ENCODE measurements at regions not wholly inside any gene's neighbourhood (a gene's known extent, or its start where the extent isn't known, plus 50 kb on each side); places are given as distances from the start of the nearest gene placed in this dataset.

GRCh38 chr20:58587467-58587866 lies 63.6 kb upstream of the STX16 start:
- H3K27ac ChIP-seq (ENCODE audit: low read depth, low read length) = no peak overlapping the region
- no peak overlapping the region for H3K4me3 ChIP-seq (ENCODE audit: low read depth in 1 of 2, low read length in 2 of 2)
- H3K9ac ChIP-seq (ENCODE audit: low read length) = no peak overlapping the region
- no peaks in the 10 kb centered on the region for H3K9me3 ChIP-seq (ENCODE audit: low read length)
- no peaks in the 10 kb centered on the region for H3K36me3 ChIP-seq (ENCODE audit: insufficient read depth, low read length)
- peaks cover 39% of the 10 kb centered on the region for H3K4me1 ChIP-seq (ENCODE audit: insufficient read depth, low read length)
- H3K27me3 ChIP-seq (ENCODE audit: control insufficient read depth in 1 of 2, insufficient read depth in 2 of 2, low read length in 2 of 2) = no peaks in the 10 kb centered on the region

GRCh38 chr20:58586565-58587093 lies 64.5 kb upstream of the STX16 start:
- Histone ChIP-seq H3K4me3 (ENCODE audit: low read depth in 1 of 2, low read length in 2 of 2) (no peak overlapping the region), H3K27me3 (ENCODE audit: control insufficient read depth in 1 of 2, insufficient read depth in 2 of 2, low read length in 2 of 2) (no peaks in the 10 kb centered on the region), H3K9ac (ENCODE audit: low read length) (no peak overlapping the region), H3K27ac (ENCODE audit: low read depth, low read length) (no peak overlapping the region), H3K36me3 (ENCODE audit: insufficient read depth, low read length) (no peaks in the 10 kb centered on the region), H3K9me3 (ENCODE audit: low read length) (no peaks in the 10 kb centered on the region), H3K4me1 (ENCODE audit: insufficient read depth, low read length) (peaks cover 39% of the 10 kb centered on the region)

GRCh38 chr20:58585753-58586540 lies 65.1 kb upstream of the STX16 start:
- H3K27ac ChIP-seq (ENCODE audit: low read depth, low read length) = peak overlapping the region; percentile 12
- H3K4me1 ChIP-seq (ENCODE audit: insufficient read depth, low read length) = peaks cover 39% of the 10 kb centered on the region

GRCh38 chr20:58584881-58585752 lies 66.0 kb upstream of the STX16 start:
- no peaks in the 10 kb centered on the region for H3K27me3 ChIP-seq (ENCODE audit: control insufficient read depth in 1 of 2, insufficient read depth in 2 of 2, low read length in 2 of 2)
- no peak overlapping the region for H3K9ac ChIP-seq (ENCODE audit: low read length)
- H3K27ac ChIP-seq (ENCODE audit: low read depth, low read length) = peak overlapping the region; percentile 12
- no peaks in the 10 kb centered on the region for H3K9me3 ChIP-seq (ENCODE audit: low read length)
- peaks cover 30% of the 10 kb centered on the region for H3K4me1 ChIP-seq (ENCODE audit: insufficient read depth, low read length)
- H3K4me3 ChIP-seq (ENCODE audit: low read depth in 1 of 2, low read length in 2 of 2) = no peak overlapping the region
- no peaks in the 10 kb centered on the region for H3K36me3 ChIP-seq (ENCODE audit: insufficient read depth, low read length)

More at GRCh38 chr20:58585753-58586540, 65.1 kb upstream of the STX16 start:
- Histone ChIP-seq H3K36me3 (ENCODE audit: insufficient read depth, low read length) (no peaks in the 10 kb centered on the region), H3K9me3 (ENCODE audit: low read length) (no peaks in the 10 kb centered on the region), H3K4me3 (ENCODE audit: low read depth in 1 of 2, low read length in 2 of 2) (no peak overlapping the region), H3K27me3 (ENCODE audit: control insufficient read depth in 1 of 2, insufficient read depth in 2 of 2, low read length in 2 of 2) (no peaks in the 10 kb centered on the region), H3K9ac (ENCODE audit: low read length) (no peak overlapping the region)

GRCh38 chr20:58584051-58584824 lies 66.8 kb upstream of the STX16 start:
- Histone ChIP-seq H3K27ac (ENCODE audit: low read depth, low read length) (no peak overlapping the region), H3K9me3 (ENCODE audit: low read length) (no peaks in the 10 kb centered on the region), H3K36me3 (ENCODE audit: insufficient read depth, low read length) (no peaks in the 10 kb centered on the region), H3K4me1 (ENCODE audit: insufficient read depth, low read length) (peaks cover 23% of the 10 kb centered on the region), H3K4me3 (ENCODE audit: low read depth in 1 of 2, low read length in 2 of 2) (no peak overlapping the region), H3K9ac (ENCODE audit: low read length) (no peak overlapping the region), H3K27me3 (ENCODE audit: control insufficient read depth in 1 of 2, insufficient read depth in 2 of 2, low read length in 2 of 2) (no peaks in the 10 kb centered on the region)

GRCh38 chr20:58583586-58583985 lies 67.5 kb upstream of the STX16 start:
- Histone ChIP-seq H3K9me3 (ENCODE audit: low read length) (no peaks in the 10 kb centered on the region), H3K4me1 (ENCODE audit: insufficient read depth, low read length) (peaks cover 18% of the 10 kb centered on the region), H3K36me3 (ENCODE audit: insufficient read depth, low read length) (no peaks in the 10 kb centered on the region)

GRCh38 chr20:58583176-58583575 lies 67.9 kb upstream of the STX16 start:
- Histone ChIP-seq H3K36me3 (ENCODE audit: insufficient read depth, low read length) (no peaks in the 10 kb centered on the region), H3K27ac (ENCODE audit: low read depth, low read length) (no peak overlapping the region), H3K27me3 (ENCODE audit: control insufficient read depth in 1 of 2, insufficient read depth in 2 of 2, low read length in 2 of 2) (no peaks in the 10 kb centered on the region), H3K4me1 (ENCODE audit: insufficient read depth, low read length) (peaks cover 18% of the 10 kb centered on the region), H3K4me3 (ENCODE audit: low read depth in 1 of 2, low read length in 2 of 2) (no peak overlapping the region), H3K9ac (ENCODE audit: low read length) (no peak overlapping the region), H3K9me3 (ENCODE audit: low read length) (no peaks in the 10 kb centered on the region)

More at GRCh38 chr20:58583586-58583985, 67.5 kb upstream of the STX16 start:
- Histone ChIP-seq H3K27me3 (ENCODE audit: control insufficient read depth in 1 of 2, insufficient read depth in 2 of 2, low read length in 2 of 2) (no peaks in the 10 kb centered on the region), H3K4me3 (ENCODE audit: low read depth in 1 of 2, low read length in 2 of 2) (no peak overlapping the region), H3K9ac (ENCODE audit: low read length) (no peak overlapping the region), H3K27ac (ENCODE audit: low read depth, low read length) (no peak overlapping the region)

- Histone ChIP-seq H3K27ac (ENCODE audit: low read depth, low read length) (no peak overlapping the region), H3K9ac (ENCODE audit: low read length) (no peak overlapping the region), H3K4me3 (ENCODE audit: low read depth in 1 of 2, low read length in 2 of 2) (no peak overlapping the region), H3K36me3 (ENCODE audit: insufficient read depth, low read length) (no peaks in the 10 kb centered on the region), H3K27me3 (ENCODE audit: control insufficient read depth in 1 of 2, insufficient read depth in 2 of 2, low read length in 2 of 2) (no peaks in the 10 kb centered on the region), H3K9me3 (ENCODE audit: low read length) (no peaks in the 10 kb centered on the region), H3K4me1 (ENCODE audit: insufficient read depth, low read length) (peaks cover 10% of the 10 kb centered on the region)
Measured at GRCh38 chr20:58580474-58580835, 65.3 kb upstream of the APCDD1L start.

GRCh38 chr20:58579819-58580473 lies 64.7 kb upstream of the APCDD1L start:
- Histone ChIP-seq H3K4me1 (ENCODE audit: insufficient read depth, low read length) (peaks cover 5% of the 10 kb centered on the region), H3K4me3 (ENCODE audit: low read depth in 1 of 2, low read length in 2 of 2) (no peak overlapping the region), H3K9me3 (ENCODE audit: low read length) (no peaks in the 10 kb centered on the region), H3K27ac (ENCODE audit: low read depth, low read length) (no peak overlapping the region), H3K9ac (ENCODE audit: low read length) (no peak overlapping the region), H3K27me3 (ENCODE audit: control insufficient read depth in 1 of 2, insufficient read depth in 2 of 2, low read length in 2 of 2) (no peaks in the 10 kb centered on the region), H3K36me3 (ENCODE audit: insufficient read depth, low read length) (no peaks in the 10 kb centered on the region)

- Histone ChIP-seq H3K9me3 (ENCODE audit: low read length) (no peaks in the 10 kb centered on the region), H3K27me3 (ENCODE audit: control insufficient read depth in 1 of 2, insufficient read depth in 2 of 2, low read length in 2 of 2) (no peaks in the 10 kb centered on the region), H3K4me3 (ENCODE audit: low read depth in 1 of 2, low read length in 2 of 2) (no peak overlapping the region), H3K27ac (ENCODE audit: low read depth, low read length) (no peak overlapping the region), H3K36me3 (ENCODE audit: insufficient read depth, low read length) (no peaks in the 10 kb centered on the region), H3K9ac (ENCODE audit: low read length) (no peak overlapping the region), H3K4me1 (ENCODE audit: insufficient read depth, low read length) (no peaks in the 10 kb centered on the region)
Measured at GRCh38 chr20:58579069-58579818, 64.0 kb upstream of the APCDD1L start.

Measured in muscle layer of colon (tissue), 2 donors.